Sigmoid colon (tissue), 6 donors: ENCODE measurements at regions not wholly inside any gene's neighbourhood (a gene's known extent, or its start where the extent isn't known, plus 50 kb on each side); places are given as distances from the start of the nearest gene placed in this dataset.

Experiments
- DNase-seq: peaks from one replicate; pipeline ENCODE4 v3.0.0-alpha.2; 2019
- H3K27ac ChIP-seq, 4 donors: fragments of 200-600 bp; sonication (generic); one replicate each; pipeline ENCODE4 v1.5.1; 2016 to 2019; ENCODE audit warnings: mild to moderate bottlenecking in 1 of 4
- H3K27me3 ChIP-seq, 3 donors: fragments of 200-600 bp; sonication (generic); one replicate each; pipeline ENCODE4 v1.5.1; 2019; ENCODE audit warnings: mild to moderate bottlenecking in 1 of 3
- H3K36me3 ChIP-seq, 4 donors: fragments of 200-600 bp; sonication (generic); one replicate each; pipeline ENCODE4 v1.5.1; 2016 to 2019
- H3K4me1 ChIP-seq, 4 donors: fragments of 200-600 bp; sonication (generic); one replicate each; pipeline ENCODE4 v1.5.1; 2017 to 2019
- H3K4me3 ChIP-seq, 4 donors: fragments of 200-600 bp; sonication (generic); one replicate each; pipeline ENCODE4 v1.5.1; 2017 to 2019; ENCODE audit warnings: mild to moderate bottlenecking in 2 of 4, moderate library complexity in 1 of 4
- H3K9me3 ChIP-seq, 4 donors: fragments of 200-600 bp in 3 of 4; sonication (generic) in 3 of 4; one replicate each; pipeline versions ENCODE4 v1.5.1 to v1.6.1; 2013 to 2019
- CTCF ChIP-seq, 4 experiments: fragments of 450-650 bp in 3 of 4; fragments of 200-600 bp in 1 of 4; IDR thresholded peaks; one replicate each; pipeline ENCODE4 v1.5.1; 2016 to 2019; ENCODE audit warnings: antibody characterized with exemption in 4 of 4, mild to moderate bottlenecking in 3 of 4, moderate library complexity in 2 of 4
- EP300 ChIP-seq, 4 donors: sonication (generic); formaldehyde crosslinking; IDR thresholded peaks; one replicate each; pipeline ENCODE4 v1.6.1; 2017; ENCODE audit warnings: antibody characterized with exemption in 4 of 4
- POLR2A ChIP-seq, 2 donors: fragments of 450-650 bp; IDR thresholded peaks; one replicate each; pipeline ENCODE4 v1.6.1; 2016; ENCODE audit warnings: antibody characterized with exemption in 2 of 2, mild to moderate bottlenecking in 2 of 2, moderate library complexity in 2 of 2
- POLR2AphosphoS5 ChIP-seq, 4 donors: sonication (generic); formaldehyde crosslinking; IDR thresholded peaks; one replicate each; pipeline ENCODE4 v1.6.1; 2017; ENCODE audit warnings: antibody characterized with exemption in 4 of 4
- WGBS, 2 donors: extraction: QIAGEN DNeasy Blood & Tissue Kit; methylation state at CpG; one replicate each; pipeline ENCODE4 v1.1.7; 2013; 5-methylcytosine and 5-hydroxymethylcytosine counted together
- intact Hi-C: fragments of 100-400 bp; cut with DNase I; formaldehyde crosslinking; loops from one replicate; pipeline ENCODE4 v1.15.1; 2023
- donor health status: healthy with polysubstance abuse.
- donor health status: healthy.

GRCh38 chr12:127711108-127711507 is 555.9 kb upstream of the TMEM132C start:
- H3K36me3 ChIP-seq = no peaks in the 10 kb centered on the region
- H3K4me3 ChIP-seq = no peak overlapping the region
- intact Hi-C loops = no loop called here
- 46 to 54% methylated on average over 8 of the region's 8 CpGs for WGBS, 2 donors
- H3K9me3 ChIP-seq = no peaks in the 10 kb centered on the region
- H3K27ac ChIP-seq = no peak overlapping the region
- no peak for DNase-seq
- no peaks in the 10 kb centered on the region for H3K4me1 ChIP-seq
- no peaks in the 10 kb centered on the region for H3K27me3 ChIP-seq
- no peak for TF ChIP-seq CTCF (IDR thresholded peaks at IDR 0.05)
- TF ChIP-seq POLR2AphosphoS5 (IDR thresholded peaks at IDR 0.05) = no peak

DNA sequence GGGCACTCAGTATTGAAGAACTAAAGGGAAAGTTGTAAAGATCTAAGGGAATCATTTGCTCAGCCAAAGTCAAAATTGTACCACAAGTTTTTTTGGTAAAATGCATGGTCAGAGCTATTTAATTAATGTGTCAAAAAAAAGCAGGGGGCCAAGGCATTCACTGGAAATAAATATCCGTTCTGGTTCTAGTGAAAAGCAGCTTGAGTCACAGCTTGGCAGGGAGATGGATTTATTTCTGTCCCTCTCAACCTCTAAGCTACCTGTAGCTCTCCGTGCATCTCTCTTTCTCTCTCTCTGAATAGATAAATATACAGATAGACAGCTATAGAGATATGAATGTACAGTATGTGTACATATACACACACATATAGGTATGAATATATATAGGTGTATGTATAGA is 554.4 kb upstream of the TMEM132C start:
- Histone ChIP-seq H3K4me3 (no peak overlapping the region), H3K36me3 (no peaks in the 10 kb centered on the region), H3K9me3 (no peaks in the 10 kb centered on the region), H3K27ac (no peak overlapping the region), H3K4me1 (no peaks in the 10 kb centered on the region), H3K27me3 (no peaks in the 10 kb centered on the region)
- WGBS, 2 donors = 69 to 73% methylated on average over 2 of the region's 2 CpGs
- intact Hi-C loops = no loop called here
- no peak for DNase-seq
- no peak for TF ChIP-seq EP300 (IDR thresholded peaks at IDR 0.05)
- TF ChIP-seq CTCF (IDR thresholded peaks at IDR 0.05) = no peak
- TF ChIP-seq POLR2AphosphoS5 (IDR thresholded peaks at IDR 0.05) = no peak
- TF ChIP-seq POLR2A (IDR thresholded peaks at IDR 0.05) = no peak

DNA sequence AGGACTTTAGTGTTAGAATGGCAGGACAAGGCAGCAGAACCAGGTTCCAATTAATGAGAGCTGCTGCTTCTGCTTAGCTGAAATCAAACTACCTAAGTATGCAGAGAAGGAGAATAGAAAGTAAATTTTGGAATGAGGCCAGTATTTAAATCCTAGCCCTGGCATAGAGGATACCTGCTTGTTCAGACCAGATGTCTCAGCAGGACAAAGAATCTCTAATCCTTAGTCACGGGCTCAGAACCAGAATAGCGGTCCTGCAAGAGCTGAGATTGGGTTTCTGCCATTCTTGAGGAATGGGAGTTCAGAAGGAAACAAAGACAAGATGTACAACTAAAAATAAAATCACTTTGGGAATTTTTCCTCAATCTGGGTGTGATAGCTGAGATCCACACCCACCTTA is 550.8 kb upstream of the TMEM132C start:
- H3K9me3 ChIP-seq = no peaks in the 10 kb centered on the region
- no peaks in the 10 kb centered on the region for H3K36me3 ChIP-seq
- DNase-seq = no peak
- intact Hi-C loops = no loop called here
- TF ChIP-seq CTCF (IDR thresholded peaks at IDR 0.05) (no peak), EP300 (IDR thresholded peaks at IDR 0.05) (no peak), POLR2AphosphoS5 (IDR thresholded peaks at IDR 0.05) (no peak), POLR2A (IDR thresholded peaks at IDR 0.05) (no peak)
- H3K4me1 ChIP-seq = no peaks in the 10 kb centered on the region
- no peak overlapping the region for H3K27ac ChIP-seq
- H3K27me3 ChIP-seq = no peaks in the 10 kb centered on the region
- 68 to 83% methylated on average over 2 of the region's 2 CpGs for WGBS, 2 donors
- H3K4me3 ChIP-seq = no peak overlapping the region

DNA sequence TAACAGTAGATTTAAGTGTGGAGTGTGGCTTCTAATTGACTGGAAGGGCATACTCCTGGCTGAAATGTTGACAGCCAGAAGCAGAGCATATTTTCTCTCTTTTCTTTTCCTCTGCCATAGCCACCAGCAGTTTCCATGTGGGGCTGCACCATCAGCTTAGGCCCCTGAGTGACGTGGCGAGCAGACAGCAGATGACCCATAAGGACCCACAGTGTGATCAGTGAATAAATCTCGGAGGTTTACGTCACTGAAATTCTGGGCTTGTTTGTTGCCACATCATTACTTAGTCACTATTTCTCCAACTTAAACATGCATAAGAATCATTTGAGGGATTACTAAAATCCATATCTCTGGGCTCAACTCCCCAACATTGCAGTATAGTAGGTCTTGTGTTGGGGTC is 549.7 kb upstream of the TMEM132C start:
- H3K4me3 ChIP-seq = no peak overlapping the region
- no peaks in the 10 kb centered on the region for H3K27me3 ChIP-seq
- intact Hi-C loops = no loop called here
- TF ChIP-seq POLR2A (IDR thresholded peaks at IDR 0.05) (no peak), EP300 (IDR thresholded peaks at IDR 0.05) (no peak), CTCF (IDR thresholded peaks at IDR 0.05) (no peak), POLR2AphosphoS5 (IDR thresholded peaks at IDR 0.05) (no peak)
- H3K27ac ChIP-seq = no peak overlapping the region
- DNase-seq = no peak
- H3K4me1 ChIP-seq = no peaks in the 10 kb centered on the region
- H3K9me3 ChIP-seq = no peaks in the 10 kb centered on the region
- WGBS, 2 donors = 88 to 93% methylated on average over 4 of the region's 4 CpGs
- H3K36me3 ChIP-seq = no peaks in the 10 kb centered on the region

GRCh38 chr12:127720334-127720733 is 546.6 kb upstream of the TMEM132C start:
- H3K9me3 ChIP-seq = no peaks in the 10 kb centered on the region
- H3K4me3 ChIP-seq = no peak overlapping the region
- H3K27ac ChIP-seq = no peak overlapping the region
- 88 to 92% methylated on average over 12 of the region's 12 CpGs for WGBS, 2 donors
- no peaks in the 10 kb centered on the region for H3K27me3 ChIP-seq
- no peaks in the 10 kb centered on the region for H3K36me3 ChIP-seq
- intact Hi-C loops = no loop called here
- DNase-seq = no peak
- TF ChIP-seq POLR2AphosphoS5 (IDR thresholded peaks at IDR 0.05) (no peak), POLR2A (IDR thresholded peaks at IDR 0.05) (no peak), EP300 (IDR thresholded peaks at IDR 0.05) (no peak)
- H3K4me1 ChIP-seq = no peaks in the 10 kb centered on the region
